Peyer's patch (tissue), 4 donors: ENCODE measurements at regions not wholly inside any gene's neighbourhood (a gene's known extent, or its start where the extent isn't known, plus 50 kb on each side); places are given as distances from the start of the nearest gene placed in this dataset.

Experiments
- POLR2A ChIP-seq, 2 donors: fragments of 450-650 bp; IDR thresholded peaks; one replicate each; pipeline ENCODE4 v1.5.1; 2017; ENCODE audit warnings: antibody characterized with exemption in 2 of 2, mild to moderate bottlenecking in 2 of 2, moderate library complexity in 2 of 2
- TF ChIP-seq, protein P1 (sequence below), 6 experiments: fragments of 450-650 bp in 4 of 6; fragments of 200-600 bp in 2 of 6; sonication (generic) in 1 of 6; IDR thresholded peaks; one replicate each; pipeline ENCODE4 v1.5.1; 2017 to 2019; ENCODE audit warnings: antibody characterized with exemption in 6 of 6, mild to moderate bottlenecking in 3 of 6, moderate library complexity in 1 of 6

DNA sequence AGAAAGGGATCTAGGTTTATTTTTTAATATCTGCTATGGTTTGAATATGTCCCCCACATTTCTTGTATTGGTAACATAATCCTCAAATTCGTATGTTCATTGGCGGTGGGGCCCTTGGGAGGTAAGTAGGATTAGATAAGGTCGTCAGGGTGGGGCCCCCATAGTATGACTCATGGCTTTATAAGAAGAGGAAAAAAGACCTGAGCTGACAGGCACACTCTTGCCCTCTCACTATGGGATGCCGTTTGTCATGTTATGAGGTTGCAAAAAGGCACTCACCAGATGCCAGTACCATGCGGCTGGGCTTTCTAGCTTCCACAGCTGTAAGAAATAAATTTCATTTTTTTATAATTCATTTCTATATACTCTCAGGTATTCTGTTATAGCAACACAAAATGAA is 67.3 kb upstream of the SGCD start:
- TF ChIP-seq, protein P1, sequence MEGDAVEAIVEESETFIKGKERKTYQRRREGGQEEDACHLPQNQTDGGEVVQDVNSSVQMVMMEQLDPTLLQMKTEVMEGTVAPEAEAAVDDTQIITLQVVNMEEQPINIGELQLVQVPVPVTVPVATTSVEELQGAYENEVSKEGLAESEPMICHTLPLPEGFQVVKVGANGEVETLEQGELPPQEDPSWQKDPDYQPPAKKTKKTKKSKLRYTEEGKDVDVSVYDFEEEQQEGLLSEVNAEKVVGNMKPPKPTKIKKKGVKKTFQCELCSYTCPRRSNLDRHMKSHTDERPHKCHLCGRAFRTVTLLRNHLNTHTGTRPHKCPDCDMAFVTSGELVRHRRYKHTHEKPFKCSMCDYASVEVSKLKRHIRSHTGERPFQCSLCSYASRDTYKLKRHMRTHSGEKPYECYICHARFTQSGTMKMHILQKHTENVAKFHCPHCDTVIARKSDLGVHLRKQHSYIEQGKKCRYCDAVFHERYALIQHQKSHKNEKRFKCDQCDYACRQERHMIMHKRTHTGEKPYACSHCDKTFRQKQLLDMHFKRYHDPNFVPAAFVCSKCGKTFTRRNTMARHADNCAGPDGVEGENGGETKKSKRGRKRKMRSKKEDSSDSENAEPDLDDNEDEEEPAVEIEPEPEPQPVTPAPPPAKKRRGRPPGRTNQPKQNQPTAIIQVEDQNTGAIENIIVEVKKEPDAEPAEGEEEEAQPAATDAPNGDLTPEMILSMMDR (IDR thresholded peaks at IDR 0.05) = no peak
- TF ChIP-seq POLR2A (IDR thresholded peaks at IDR 0.05) = no peak
